Hepatocyte (in vitro differentiated cells): ENCODE measurements at regions not wholly inside any gene's neighbourhood (a gene's known extent, or its start where the extent isn't known, plus 50 kb on each side); places are given as distances from the start of the nearest gene placed in this dataset.

Source experiments
- EZH2 ChIP-seq: fragments of 200-600 bp; sonication (generic); IDR thresholded peaks from 2 replicates; pipeline ENCODE4 v1.6.1; 2016; ENCODE audit warnings: antibody characterized with exemption, mild to moderate bottlenecking, borderline replicate concordance
- EZH2phosphoT487 ChIP-seq: fragments of 200-600 bp; sonication (generic); IDR thresholded peaks from one replicate; pipeline ENCODE4 v1.6.1; 2018; ENCODE audit warnings: antibody characterized with exemption, mild to moderate bottlenecking, low read depth, moderate library complexity; ENCODE audit not compliant: unreplicated experiment, severe bottlenecking
- TF ChIP-seq, protein P1 (sequence below): fragments of 200-600 bp; sonication (generic); IDR thresholded peaks from 2 replicates; pipeline ENCODE4 v1.5.1; 2016; ENCODE audit warnings: antibody characterized with exemption, mild to moderate bottlenecking; ENCODE audit not compliant: poor library complexity

DNA sequence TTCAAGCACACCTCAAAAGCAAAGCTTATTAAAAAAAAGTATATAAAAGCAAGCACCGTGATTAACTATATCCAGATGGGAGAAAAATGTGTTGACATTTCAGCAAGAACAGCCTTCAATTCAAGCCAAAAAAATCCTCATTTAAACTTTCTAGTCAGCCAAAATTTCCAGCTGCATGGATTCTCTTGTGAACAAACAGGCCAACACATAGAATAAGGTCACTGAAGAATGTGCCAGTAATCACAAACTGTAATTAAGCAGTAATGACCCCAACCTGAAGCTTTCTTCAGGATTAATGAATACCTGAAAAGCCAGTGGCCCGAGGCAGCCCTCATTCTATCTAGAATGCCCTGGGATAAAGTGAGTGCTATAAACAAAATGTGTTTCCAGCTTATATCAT is 130.7 kb upstream of the KCNMB2 start:
- TF ChIP-seq, protein P1, sequence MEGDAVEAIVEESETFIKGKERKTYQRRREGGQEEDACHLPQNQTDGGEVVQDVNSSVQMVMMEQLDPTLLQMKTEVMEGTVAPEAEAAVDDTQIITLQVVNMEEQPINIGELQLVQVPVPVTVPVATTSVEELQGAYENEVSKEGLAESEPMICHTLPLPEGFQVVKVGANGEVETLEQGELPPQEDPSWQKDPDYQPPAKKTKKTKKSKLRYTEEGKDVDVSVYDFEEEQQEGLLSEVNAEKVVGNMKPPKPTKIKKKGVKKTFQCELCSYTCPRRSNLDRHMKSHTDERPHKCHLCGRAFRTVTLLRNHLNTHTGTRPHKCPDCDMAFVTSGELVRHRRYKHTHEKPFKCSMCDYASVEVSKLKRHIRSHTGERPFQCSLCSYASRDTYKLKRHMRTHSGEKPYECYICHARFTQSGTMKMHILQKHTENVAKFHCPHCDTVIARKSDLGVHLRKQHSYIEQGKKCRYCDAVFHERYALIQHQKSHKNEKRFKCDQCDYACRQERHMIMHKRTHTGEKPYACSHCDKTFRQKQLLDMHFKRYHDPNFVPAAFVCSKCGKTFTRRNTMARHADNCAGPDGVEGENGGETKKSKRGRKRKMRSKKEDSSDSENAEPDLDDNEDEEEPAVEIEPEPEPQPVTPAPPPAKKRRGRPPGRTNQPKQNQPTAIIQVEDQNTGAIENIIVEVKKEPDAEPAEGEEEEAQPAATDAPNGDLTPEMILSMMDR = no peak
- TF ChIP-seq EZH2phosphoT487 (no peak), EZH2 (no peak)
